Karpas-422 (cell line): ENCODE measurements at regions not wholly inside any gene's neighbourhood (a gene's known extent, or its start where the extent isn't known, plus 50 kb on each side); places are given as distances from the start of the nearest gene placed in this dataset.

Source experiments
- DNase-seq: peaks from one replicate; pipeline ENCODE4 v3.0.0-alpha.2; 2015
- H2AFZ ChIP-seq: fragments of 200-600 bp; sonication (generic); 2 replicates; pipeline ENCODE4 v1.6.1; 2014; ENCODE audit warnings: antibody characterized with exemption, low read length, mixed read lengths
- H3K27ac ChIP-seq: fragments of 200-600 bp; sonication (generic); 2 replicates; pipeline ENCODE4 v1.5.1; 2014; ENCODE audit warnings: mild to moderate bottlenecking, low read length, moderate library complexity
- H3K27me3 ChIP-seq: fragments of 200-600 bp; sonication (generic); 2 replicates; pipeline ENCODE4 v1.6.1; 2014; ENCODE audit warnings: low read length, mixed read lengths
- H3K36me3 ChIP-seq: fragments of 200-600 bp; sonication (generic); 2 replicates; pipeline ENCODE4 v1.6.1; 2014; ENCODE audit warnings: low read length, mixed read lengths; ENCODE audit not compliant: insufficient read depth
- H3K4me1 ChIP-seq: fragments of 200-600 bp; sonication (generic); 2 replicates; pipeline ENCODE4 v1.6.1; 2014; ENCODE audit warnings: mild to moderate bottlenecking, low read length, mixed read lengths
- H3K4me2 ChIP-seq: fragments of 200-600 bp; sonication (generic); 2 replicates; pipeline ENCODE4 v1.6.1; 2014; ENCODE audit warnings: low read length, low read depth, mild to moderate bottlenecking; ENCODE audit not compliant: poor library complexity, severe bottlenecking
- H3K4me3 ChIP-seq: fragments of 200-600 bp; sonication (generic); 2 replicates; pipeline ENCODE4 v1.5.1; 2014; ENCODE audit warnings: mild to moderate bottlenecking, antibody characterized with exemption, low read length, mixed read lengths
- H3K79me2 ChIP-seq: fragments of 200-600 bp; sonication (generic); 2 replicates; pipeline ENCODE4 v1.6.1; 2014; ENCODE audit warnings: mild to moderate bottlenecking, low read length, mixed read lengths
- H3K9ac ChIP-seq: fragments of 200-600 bp; sonication (generic); 2 replicates; pipeline ENCODE4 v1.6.0; 2014; ENCODE audit warnings: low read length
- H3K9me2 ChIP-seq: fragments of 200-600 bp; sonication (generic), shearing (Covaris generic); replicated peaks from 2 replicates; pipeline ENCODE4 v1.6.0; 2014; ENCODE audit warnings: mild to moderate bottlenecking, low read length, moderate library complexity; ENCODE audit not compliant: insufficient read depth
- H3K9me3 ChIP-seq: fragments of 300-700, 200-600 bp; sonication (generic); 2 replicates; pipeline ENCODE4 v1.6.1; 2014; ENCODE audit warnings: low read length, mixed read lengths
- H4K20me1 ChIP-seq: fragments of 200-600 bp; sonication (generic); 2 replicates; pipeline ENCODE4 v1.6.1; 2014; ENCODE audit warnings: mild to moderate bottlenecking, antibody characterized with exemption, low read length, low read depth; ENCODE audit not compliant: insufficient read depth

GRCh38 chr9:2480255-2480837 lies 141.2 kb upstream of the VLDLR start:
- no peaks in the 10 kb centered on the region for H3K9me3 ChIP-seq
- no peaks in the 10 kb centered on the region for H3K79me2 ChIP-seq
- no peak for DNase-seq
- H3K9ac ChIP-seq = no peak overlapping the region
- H3K27me3 ChIP-seq = no peaks in the 10 kb centered on the region
- no peak overlapping the region for H3K4me3 ChIP-seq
- no peaks in the 10 kb centered on the region for H3K9me2 ChIP-seq
- no peak overlapping the region for H3K4me2 ChIP-seq
- no peaks in the 10 kb centered on the region for H4K20me1 ChIP-seq
- no peak overlapping the region for H2AFZ ChIP-seq
- no peaks in the 10 kb centered on the region for H3K36me3 ChIP-seq
- peaks cover 21% of the 10 kb centered on the region for H3K4me1 ChIP-seq
- no peak overlapping the region for H3K27ac ChIP-seq

- no peak overlapping the region for H3K4me3 ChIP-seq
- no peak overlapping the region for H3K9ac ChIP-seq
- H3K27ac ChIP-seq = no peak overlapping the region
- H2AFZ ChIP-seq = no peak overlapping the region
- H3K9me2 ChIP-seq = no peaks in the 10 kb centered on the region
- H3K79me2 ChIP-seq = no peaks in the 10 kb centered on the region
- H4K20me1 ChIP-seq = no peaks in the 10 kb centered on the region
- H3K9me3 ChIP-seq = no peaks in the 10 kb centered on the region
- H3K27me3 ChIP-seq = no peaks in the 10 kb centered on the region
- no peak for DNase-seq
- no peak overlapping the region for H3K4me2 ChIP-seq
- H3K4me1 ChIP-seq = peaks cover 16% of the 10 kb centered on the region
- H3K36me3 ChIP-seq = no peaks in the 10 kb centered on the region
Observed at GRCh38 chr9:2481216-2481615, 140.4 kb upstream of the VLDLR start.

GRCh38 chr9:2486988-2487387 lies 134.6 kb upstream of the VLDLR start:
- H3K79me2 ChIP-seq = no peaks in the 10 kb centered on the region
- H3K9me2 ChIP-seq = no peaks in the 10 kb centered on the region
- DNase-seq = no peak
- H3K9ac ChIP-seq = no peak overlapping the region
- no peaks in the 10 kb centered on the region for H3K9me3 ChIP-seq
- no peak overlapping the region for H3K4me3 ChIP-seq
- H4K20me1 ChIP-seq = no peaks in the 10 kb centered on the region
- no peaks in the 10 kb centered on the region for H3K27me3 ChIP-seq
- H3K4me2 ChIP-seq = no peak overlapping the region
- no peak overlapping the region for H2AFZ ChIP-seq
- H3K27ac ChIP-seq = no peak overlapping the region
- peaks cover 39% of the 10 kb centered on the region for H3K4me1 ChIP-seq
- no peaks in the 10 kb centered on the region for H3K36me3 ChIP-seq

- Histone ChIP-seq H3K9me3 (no peaks in the 10 kb centered on the region), H3K9ac (peak overlapping the region; percentile 21; the same call in 1 of the 2 replicates)
Observed at GRCh38 chr9:2489838-2490314, 131.7 kb upstream of the VLDLR start.

GRCh38 chr9:2492161-2492560 lies 129.4 kb upstream of the VLDLR start:
- H3K27me3 ChIP-seq = no peaks in the 10 kb centered on the region
- H3K4me3 ChIP-seq = peak overlapping the region; percentile 18
- H3K9me2 ChIP-seq = no peaks in the 10 kb centered on the region
- no peak overlapping the region for H2AFZ ChIP-seq
- peaks cover 77% of the 10 kb centered on the region for H3K4me1 ChIP-seq
- H3K9ac ChIP-seq = peak overlapping the region; percentile 32
- no peaks in the 10 kb centered on the region for H3K9me3 ChIP-seq
- H3K36me3 ChIP-seq = no peaks in the 10 kb centered on the region
- H3K79me2 ChIP-seq = no peaks in the 10 kb centered on the region
- DNase-seq = no peak
- H3K27ac ChIP-seq = peak overlapping the region; percentile 97
- H4K20me1 ChIP-seq = no peaks in the 10 kb centered on the region
- peak overlapping the region; percentile 71 for H3K4me2 ChIP-seq

More at GRCh38 chr9:2489838-2490314, 131.7 kb upstream of the VLDLR start:
- Histone ChIP-seq H3K27me3 (no peaks in the 10 kb centered on the region), H3K36me3 (no peaks in the 10 kb centered on the region), H3K79me2 (no peaks in the 10 kb centered on the region), H3K4me2 (peak overlapping the region; percentile 28), H4K20me1 (no peaks in the 10 kb centered on the region), H2AFZ (peak overlapping the region; percentile 82), H3K4me1 (peaks cover 67% of the 10 kb centered on the region), H3K9me2 (no peaks in the 10 kb centered on the region), H3K4me3 (no peak overlapping the region), H3K27ac (peak overlapping the region; percentile 97)
- DNase-seq = peak; percentile 57

GRCh38 chr9:2493109-2493508 lies 128.5 kb upstream of the VLDLR start:
- H3K27ac ChIP-seq = peak overlapping the region; percentile 97
- peaks cover 74% of the 10 kb centered on the region for H3K4me1 ChIP-seq
- H4K20me1 ChIP-seq = no peaks in the 10 kb centered on the region
- H2AFZ ChIP-seq = no peak overlapping the region
- peak overlapping the region; percentile 57 for H3K9ac ChIP-seq
- peak overlapping the region; percentile 71 for H3K4me2 ChIP-seq
- no peaks in the 10 kb centered on the region for H3K36me3 ChIP-seq
- no peaks in the 10 kb centered on the region for H3K9me2 ChIP-seq
- DNase-seq = peak; percentile 95
- H3K79me2 ChIP-seq = no peaks in the 10 kb centered on the region
- H3K9me3 ChIP-seq = no peaks in the 10 kb centered on the region
- peak overlapping the region; percentile 23 for H3K4me3 ChIP-seq
- H3K27me3 ChIP-seq = no peaks in the 10 kb centered on the region

GRCh38 chr9:2493529-2493928 lies 128.1 kb upstream of the VLDLR start:
- H2AFZ ChIP-seq = no peak overlapping the region
- H3K4me2 ChIP-seq = peak overlapping the region; percentile 71
- no peaks in the 10 kb centered on the region for H3K9me3 ChIP-seq
- peak overlapping the region; percentile 23 for H3K4me3 ChIP-seq
- H4K20me1 ChIP-seq = no peaks in the 10 kb centered on the region
- H3K79me2 ChIP-seq = no peaks in the 10 kb centered on the region
- no peaks in the 10 kb centered on the region for H3K36me3 ChIP-seq
- no peaks in the 10 kb centered on the region for H3K27me3 ChIP-seq
- peak; percentile 51 for DNase-seq
- H3K27ac ChIP-seq = peak overlapping the region; percentile 97
- H3K4me1 ChIP-seq = peaks cover 74% of the 10 kb centered on the region
- H3K9ac ChIP-seq = peak overlapping the region; percentile 57
- no peaks in the 10 kb centered on the region for H3K9me2 ChIP-seq

- no peaks in the 10 kb centered on the region for H3K27me3 ChIP-seq
- H3K36me3 ChIP-seq = no peaks in the 10 kb centered on the region
- DNase-seq = peak; percentile 59
- H3K9ac ChIP-seq = peak overlapping the region; percentile 18; the same call in 1 of the 2 replicates
- H3K4me3 ChIP-seq = no peak overlapping the region
- peak overlapping the region; percentile 71 for H3K4me2 ChIP-seq
- no peaks in the 10 kb centered on the region for H3K9me2 ChIP-seq
- H3K27ac ChIP-seq = peak overlapping the region; percentile 97
- 0 out of 2 replicates have a peak overlapping the region, but pooled peaks have one; percentile 17 for H2AFZ ChIP-seq
- no peaks in the 10 kb centered on the region for H3K9me3 ChIP-seq
- H4K20me1 ChIP-seq = no peaks in the 10 kb centered on the region
- H3K79me2 ChIP-seq = no peaks in the 10 kb centered on the region
- H3K4me1 ChIP-seq = peaks cover 73% of the 10 kb centered on the region
Observed at GRCh38 chr9:2494562-2494961, 127.0 kb upstream of the VLDLR start.
